ENCODE measurements at regions not wholly inside any gene's neighbourhood (a gene's known extent, or its start where the extent isn't known, plus 50 kb on each side); places are given as distances from the start of the nearest gene placed in this dataset.
"Not testable (repeated sequence)": the region's sequence is repeated elsewhere in the genome, so short reads cannot be mapped to it uniquely, and the experiment has no call there.

GRCh38 chr5:44539602-44539919 lies 150.3 kb upstream of the FGF10 start:
- DNase-seq: no peak

GRCh38 chr5:44538797-44539601 lies 149.8 kb upstream of the FGF10 start:
- no peak for DNase-seq

- peak; percentile 9 for DNase-seq
Observed at GRCh38 chr5:44536650-44537260, 147.5 kb upstream of the FGF10 start.

- no peak for DNase-seq
Observed at GRCh38 chr5:44535621-44536020, 146.4 kb upstream of the FGF10 start.

GRCh38 chr5:44532981-44533380 lies 143.8 kb upstream of the FGF10 start:
- no peak for DNase-seq

GRCh38 chr5:44531756-44532155 lies 142.5 kb upstream of the FGF10 start:
- DNase-seq: not testable (repeated sequence)

- DNase-seq: not testable (repeated sequence)
Observed at GRCh38 chr5:44530783-44531182, 141.6 kb upstream of the FGF10 start.

GRCh38 chr5:44511596-44511995 lies 122.4 kb upstream of the FGF10 start:
- no peak for DNase-seq

GRCh38 chr5:44506561-44506960 lies 117.3 kb upstream of the FGF10 start:
- DNase-seq: no peak

- DNase-seq: no peak
Observed at GRCh38 chr5:44499381-44499780, 110.2 kb upstream of the FGF10 start.

GRCh38 chr5:44497606-44498005 lies 108.4 kb upstream of the FGF10 start:
- no peak for DNase-seq

- no peak for DNase-seq
Observed at GRCh38 chr5:44495280-44495679, 106.1 kb upstream of the FGF10 start.

GRCh38 chr5:44489759-44490158 lies 100.5 kb upstream of the FGF10 start:
- no peak for DNase-seq

- DNase-seq: no peak
Observed at GRCh38 chr5:44486591-44486990, 97.4 kb upstream of the FGF10 start.

GRCh38 chr5:44454002-44454401 lies 64.8 kb upstream of the FGF10 start:
- no peak for DNase-seq

- DNase-seq: no peak
Observed at GRCh38 chr5:44446399-44446798, 57.2 kb upstream of the FGF10 start.

GRCh38 chr5:44443172-44443571 lies 54.0 kb upstream of the FGF10 start:
- no peak for DNase-seq

- DNase-seq: no peak
Observed at GRCh38 chr5:44441460-44441859, 52.2 kb upstream of the FGF10 start.

- DNase-seq: no peak
Observed at GRCh38 chr5:44440186-44440585, 51.0 kb upstream of the FGF10 start.

Data from fibroblast of upper back skin (primary cell).